Brain microvascular endothelial cell (primary cell): ENCODE measurements at regions not wholly inside any gene's neighbourhood (a gene's known extent, or its start where the extent isn't known, plus 50 kb on each side); places are given as distances from the start of the nearest gene placed in this dataset.
"Not testable (repeated sequence)": the region's sequence is repeated elsewhere in the genome, so short reads cannot be mapped to it uniquely, and the experiment has no call there.

Experiments used
- DNase-seq: peaks from one replicate; pipeline ENCODE4 v3.0.0-alpha.2; 2020
- H3K27ac ChIP-seq: fragments of 250-450 bp; sonication (Bioruptor Pico); 2 replicates; pipeline ENCODE4 v1.5.1; 2020; ENCODE audit warnings: mild to moderate bottlenecking, moderate library complexity
- H3K27me3 ChIP-seq: fragments of 250-450 bp; sonication (Bioruptor Pico); replicated peaks from 2 replicates; pipeline ENCODE4 v1.5.1; 2020; ENCODE audit warnings: mild to moderate bottlenecking
- H3K36me3 ChIP-seq: fragments of 250-450 bp; sonication (Bioruptor Pico); replicated peaks from 2 replicates; pipeline ENCODE4 v1.5.1; 2020; ENCODE audit warnings: mild to moderate bottlenecking
- H3K4me3 ChIP-seq: 2 replicates; pipeline ENCODE4 v1.5.1; 2011; ENCODE audit warnings: low read depth, mild to moderate bottlenecking, control low read depth, low read length, moderate library complexity
- in situ Hi-C: cut with HindIII; loops from 2 replicates; pipeline ENCODE4 v1.10.0; 2017; ENCODE audit warnings: low sequenced_read_pairs, low pct_ligation_motif_present
- TF ChIP-seq, protein P1 (sequence below): IDR thresholded peaks from 2 replicates; pipeline ENCODE4 v1.5.1; 2011; ENCODE audit warnings: low read depth, mild to moderate bottlenecking, moderate library complexity, low read length, control low read depth, inconsistent platforms; ENCODE audit errors: missing control alignments

DNA sequence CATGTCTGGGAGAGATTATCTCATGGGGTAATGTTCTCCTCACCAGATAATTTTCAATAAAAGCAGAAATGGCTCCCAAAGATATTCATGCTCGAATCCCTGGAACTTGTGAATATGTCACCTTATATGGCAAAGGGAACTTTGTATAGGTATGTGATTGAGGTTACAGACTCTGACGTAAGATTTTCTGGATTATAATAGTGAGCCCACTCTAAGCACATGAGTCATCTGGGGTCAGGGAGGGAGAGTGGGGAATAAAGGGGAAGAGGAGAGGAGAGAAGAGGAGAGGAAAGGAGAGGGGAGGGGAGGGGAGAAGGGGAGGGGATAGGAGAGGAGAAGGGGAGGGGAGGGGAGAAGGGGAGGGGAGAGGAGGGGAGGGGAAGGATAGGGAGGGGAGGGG lies 1193.9 kb downstream of the PLA2G4A start:
- no peaks in the 10 kb centered on the region for H3K27me3 ChIP-seq
- no peak for DNase-seq
- TF ChIP-seq, protein P1, sequence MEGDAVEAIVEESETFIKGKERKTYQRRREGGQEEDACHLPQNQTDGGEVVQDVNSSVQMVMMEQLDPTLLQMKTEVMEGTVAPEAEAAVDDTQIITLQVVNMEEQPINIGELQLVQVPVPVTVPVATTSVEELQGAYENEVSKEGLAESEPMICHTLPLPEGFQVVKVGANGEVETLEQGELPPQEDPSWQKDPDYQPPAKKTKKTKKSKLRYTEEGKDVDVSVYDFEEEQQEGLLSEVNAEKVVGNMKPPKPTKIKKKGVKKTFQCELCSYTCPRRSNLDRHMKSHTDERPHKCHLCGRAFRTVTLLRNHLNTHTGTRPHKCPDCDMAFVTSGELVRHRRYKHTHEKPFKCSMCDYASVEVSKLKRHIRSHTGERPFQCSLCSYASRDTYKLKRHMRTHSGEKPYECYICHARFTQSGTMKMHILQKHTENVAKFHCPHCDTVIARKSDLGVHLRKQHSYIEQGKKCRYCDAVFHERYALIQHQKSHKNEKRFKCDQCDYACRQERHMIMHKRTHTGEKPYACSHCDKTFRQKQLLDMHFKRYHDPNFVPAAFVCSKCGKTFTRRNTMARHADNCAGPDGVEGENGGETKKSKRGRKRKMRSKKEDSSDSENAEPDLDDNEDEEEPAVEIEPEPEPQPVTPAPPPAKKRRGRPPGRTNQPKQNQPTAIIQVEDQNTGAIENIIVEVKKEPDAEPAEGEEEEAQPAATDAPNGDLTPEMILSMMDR, result no peak
- in situ Hi-C loops, result no loop called here
- no peak overlapping the region for H3K4me3 ChIP-seq
- H3K36me3 ChIP-seq, result no peaks in the 10 kb centered on the region
- no peak overlapping the region for H3K27ac ChIP-seq

DNA sequence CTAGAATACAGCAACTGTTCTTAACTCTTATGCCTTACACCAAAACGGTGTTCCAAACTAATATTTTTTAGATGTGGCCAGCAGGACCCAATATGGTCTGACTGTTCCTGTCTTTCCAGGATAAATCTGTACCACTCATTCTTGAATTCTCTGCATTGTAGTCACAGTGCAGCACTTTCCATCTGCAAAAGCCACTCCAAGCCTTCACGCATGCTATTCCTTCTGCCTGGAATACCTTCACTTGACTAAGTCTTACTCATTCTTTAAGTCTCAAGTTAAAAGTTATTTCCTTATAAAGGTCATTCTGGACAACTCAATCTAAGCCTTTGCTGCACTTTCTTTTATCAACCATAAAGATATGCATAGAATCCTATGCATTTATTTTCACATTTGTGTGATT lies 1194.5 kb downstream of the PLA2G4A start:
- in situ Hi-C loops, result no loop called here
- peak; percentile 11 for DNase-seq
- H3K27ac ChIP-seq, result no peak overlapping the region
- no peaks in the 10 kb centered on the region for H3K27me3 ChIP-seq
- H3K4me3 ChIP-seq, result no peak overlapping the region
- H3K36me3 ChIP-seq, result no peaks in the 10 kb centered on the region
- TF ChIP-seq, protein P1, result no peak

DNA sequence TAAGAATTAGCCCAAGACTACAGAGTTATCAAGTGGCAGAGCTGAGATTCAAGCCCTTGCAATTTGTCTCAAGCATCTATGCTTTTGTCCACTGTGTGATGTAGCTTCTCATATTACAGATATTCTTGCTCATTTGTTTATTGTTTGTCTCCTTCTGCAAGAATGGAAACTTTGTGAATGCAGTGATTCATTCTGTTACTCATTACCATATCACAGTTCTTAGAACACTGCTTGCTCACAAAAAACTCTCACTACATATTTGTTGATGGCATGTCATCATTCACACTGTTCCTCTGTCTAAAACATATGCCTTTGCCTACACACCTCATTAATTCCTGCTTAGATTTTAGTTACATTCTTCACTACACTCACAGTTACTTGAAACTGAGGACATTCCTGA lies 1198.9 kb downstream of the PLA2G4A start:
- TF ChIP-seq, protein P1, result no peak
- peak overlapping the region; percentile 54 for H3K27ac ChIP-seq
- no peaks in the 10 kb centered on the region for H3K36me3 ChIP-seq
- in situ Hi-C loops, result no loop called here
- peak; percentile 65 for DNase-seq
- no peaks in the 10 kb centered on the region for H3K27me3 ChIP-seq
- no peak overlapping the region for H3K4me3 ChIP-seq

DNA sequence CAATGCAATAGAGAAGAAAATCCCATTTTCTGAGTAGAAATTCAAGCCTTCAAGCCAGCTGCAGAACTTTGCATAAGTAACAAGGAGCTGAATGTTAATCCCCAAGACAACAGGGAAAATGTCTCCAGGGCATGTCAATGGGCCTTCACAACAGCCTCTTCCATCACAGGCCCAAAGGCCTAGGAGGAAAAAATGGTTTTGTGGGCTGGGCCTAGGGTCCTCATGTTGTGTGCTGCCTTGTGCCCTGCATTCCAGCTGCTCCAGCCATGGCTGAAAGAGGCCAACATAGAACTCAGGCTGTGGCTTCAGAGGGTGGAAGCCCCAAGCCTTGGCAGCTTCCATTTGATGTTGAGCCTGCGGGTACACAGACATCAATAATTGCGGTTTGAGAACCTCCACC lies 1208.8 kb downstream of the PLA2G4A start:
- in situ Hi-C loops, H3K36me3 ChIP-seq, DNase-seq, H3K27ac ChIP-seq, H3K27me3 ChIP-seq, H3K4me3 ChIP-seq: not testable (repeated sequence)

DNA sequence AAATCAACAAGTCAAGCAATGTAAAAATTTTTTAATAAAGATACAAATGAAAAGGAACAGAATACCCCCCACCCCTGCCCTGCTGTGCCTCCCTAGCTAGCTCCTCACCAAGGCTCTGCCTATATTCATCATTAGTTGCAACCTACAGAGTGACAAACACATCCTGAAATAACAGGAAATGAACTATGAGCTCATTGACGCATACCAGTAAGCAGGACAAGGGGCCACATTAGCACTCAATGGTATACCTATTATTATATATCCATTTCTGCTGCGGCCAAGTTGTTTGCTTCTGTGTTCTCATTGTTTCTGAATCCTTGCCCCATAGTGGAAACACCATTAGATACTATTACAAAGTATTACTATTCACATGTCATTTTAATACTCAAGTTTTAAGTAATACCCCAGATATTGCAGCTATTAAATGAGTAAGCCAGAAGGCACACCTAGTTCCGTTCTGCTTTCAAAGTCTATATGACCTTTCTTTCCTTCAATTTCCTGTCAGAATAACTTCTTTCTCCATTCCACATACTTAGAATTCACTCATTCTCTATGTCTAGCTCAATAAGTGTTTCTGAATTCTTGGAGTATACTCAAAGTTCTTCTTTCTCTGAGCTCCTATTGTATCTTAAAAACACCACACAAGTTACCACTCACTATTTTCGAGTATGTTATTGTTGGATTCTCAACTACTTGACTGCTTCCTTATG lies 1214.9 kb downstream of the PLA2G4A start:
- Histone ChIP-seq H3K27me3 (no peaks in the 10 kb centered on the region), H3K4me3 (no peak overlapping the region), H3K36me3 (no peaks in the 10 kb centered on the region), H3K27ac (peak overlapping the region; percentile 31)
- in situ Hi-C loops, result no loop called here
- TF ChIP-seq, protein P1, result no peak
- DNase-seq, result no peak

DNA sequence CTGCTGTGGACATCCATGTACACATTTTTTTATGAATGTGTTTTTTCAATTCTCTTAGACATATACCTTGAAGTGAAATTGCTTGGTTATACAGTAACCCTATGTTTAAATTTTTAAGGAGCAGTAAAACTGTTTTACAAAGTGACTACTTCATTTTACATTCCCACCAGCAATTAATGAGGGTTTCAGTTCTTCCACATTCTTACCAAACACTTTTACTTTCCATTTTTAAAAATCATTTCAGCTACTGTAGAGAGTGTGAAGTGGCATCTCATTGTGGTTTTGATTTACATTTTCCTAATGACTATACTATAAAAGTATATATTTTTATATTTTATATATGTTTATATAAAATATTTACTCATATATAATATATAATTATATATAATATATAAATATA lies 1221.5 kb downstream of the PLA2G4A start:
- TF ChIP-seq, protein P1, result no peak
- in situ Hi-C loops, result no loop called here
- H3K27me3 ChIP-seq, result no peaks in the 10 kb centered on the region
- no peak for DNase-seq
- H3K36me3 ChIP-seq, result no peaks in the 10 kb centered on the region
- H3K4me3 ChIP-seq, result no peak overlapping the region
- no peak overlapping the region for H3K27ac ChIP-seq
